Frontal cortex (tissue), 3 donors: ENCODE measurements at regions not wholly inside any gene's neighbourhood (a gene's known extent, or its start where the extent isn't known, plus 50 kb on each side); places are given as distances from the start of the nearest gene placed in this dataset.

Experiments
- DNase-seq, 2 donors: peaks; one replicate each; pipeline ENCODE4 v3.0.0; 2012; ENCODE audit warnings: low spot score in 2 of 2
- FAIRE-seq: peaks from 2 replicates; lab custom pipeline; 2012; peaks lifted over from hg19 to GRCh38; lab: Jason Lieb, UNC
- donor health status: control.
- donor health status: control.
- donor health status: control.

GRCh38 chr3:178428037-178428436 is 108.2 kb upstream of the KCNMB2 start:
- peak; percentile 17 for FAIRE-seq
- DNase-seq: no peak

- peak; percentile 51 for FAIRE-seq
- peak; percentile 6 to 18 for DNase-seq
Measured at GRCh38 chr3:178434206-178434805, 101.9 kb upstream of the KCNMB2 start.

- FAIRE-seq: no peak
Measured at GRCh38 chr3:178435575-178435974, 100.7 kb upstream of the KCNMB2 start.

GRCh38 chr3:178436773-178437172 is 99.5 kb upstream of the KCNMB2 start:
- FAIRE-seq (peak; percentile 74), DNase-seq (peak; percentile 7 to 31)

More at GRCh38 chr3:178435575-178435974, 100.7 kb upstream of the KCNMB2 start:
- DNase-seq: no peak

GRCh38 chr3:178437236-178437635 is 99.0 kb upstream of the KCNMB2 start:
- FAIRE-seq: no peak

GRCh38 chr3:178439504-178439903 is 96.7 kb upstream of the KCNMB2 start:
- no peak for DNase-seq
- no peak for FAIRE-seq

More at GRCh38 chr3:178437236-178437635, 99.0 kb upstream of the KCNMB2 start:
- no peak for DNase-seq

- FAIRE-seq: no peak
- DNase-seq: no peak
Measured at GRCh38 chr3:178440043-178440442, 96.2 kb upstream of the KCNMB2 start.

- no peak for FAIRE-seq
- DNase-seq: no peak
Measured at GRCh38 chr3:178443634-178444033, 92.6 kb upstream of the KCNMB2 start.

- no peak for FAIRE-seq
- DNase-seq: no peak
Measured at GRCh38 chr3:178445139-178445538, 91.1 kb upstream of the KCNMB2 start.

- no peak for FAIRE-seq
Measured at GRCh38 chr3:178446059-178446458, 90.2 kb upstream of the KCNMB2 start.

GRCh38 chr3:178450476-178450875 is 85.8 kb upstream of the KCNMB2 start:
- DNase-seq (no peak), FAIRE-seq (no peak)

More at GRCh38 chr3:178446059-178446458, 90.2 kb upstream of the KCNMB2 start:
- DNase-seq: no peak

GRCh38 chr3:178451799-178452198 is 84.4 kb upstream of the KCNMB2 start:
- FAIRE-seq: no peak
- no peak for DNase-seq

- FAIRE-seq: no peak
- no peak for DNase-seq
Measured at GRCh38 chr3:178454726-178455125, 81.5 kb upstream of the KCNMB2 start.

- DNase-seq: no peak
- FAIRE-seq: no peak
Measured at GRCh38 chr3:178455226-178455625, 81.0 kb upstream of the KCNMB2 start.

- no peak for DNase-seq
- no peak for FAIRE-seq
Measured at GRCh38 chr3:178455946-178456345, 80.3 kb upstream of the KCNMB2 start.

- DNase-seq: no peak
- FAIRE-seq: no peak
Measured at GRCh38 chr3:178456621-178457285, 79.5 kb upstream of the KCNMB2 start.

- FAIRE-seq: no peak
Measured at GRCh38 chr3:178457511-178457910, 78.7 kb upstream of the KCNMB2 start.

GRCh38 chr3:178458313-178459037 is 77.8 kb upstream of the KCNMB2 start:
- FAIRE-seq (no peak), DNase-seq (no peak)

More at GRCh38 chr3:178457511-178457910, 78.7 kb upstream of the KCNMB2 start:
- DNase-seq: no peak

GRCh38 chr3:178459038-178459410 is 77.2 kb upstream of the KCNMB2 start:
- no peak for DNase-seq
- FAIRE-seq: no peak

GRCh38 chr3:178465260-178466180 is 70.7 kb upstream of the KCNMB2 start:
- no peak for FAIRE-seq
- no peak for DNase-seq
